HCT116 (cell line): ENCODE measurements at regions not wholly inside any gene's neighbourhood (a gene's known extent, or its start where the extent isn't known, plus 50 kb on each side); places are given as distances from the start of the nearest gene placed in this dataset.

Experiments
- ATAC-seq: fragments of 200-7000 bp; cut with Tn5 transposase; 2 replicates; pipeline ENCODE4 v1.9.1; 2020; ENCODE audit warnings: mild to moderate bottlenecking, moderate library complexity
- BruUV-seq: library from RNA; stranded (reverse); fragments of 400-500 nt; replicated peaks from 2 replicates; lab custom pipeline; 2021; lab: Mats Ljungman, UMichigan
- CTCF ChIA-PET: fragments of 300-600 bp; sonication (Branson Sonifier 250); formaldehyde crosslinking; loops from one replicate; lab custom pipeline; 2021; ENCODE audit warnings: antibody characterized with exemption; lab: Charles Lee
- POLR2A ChIA-PET: fragments of 300-600, 350-600 bp; sonication (Branson Sonifier 250); formaldehyde crosslinking; loops from one replicate; lab custom pipeline; 2021; ENCODE audit warnings: antibody characterized with exemption; lab: Charles Lee
- RAD21 ChIA-PET, 2 experiments: fragments of 300-600 bp; sonication (Branson Sonifier 250); formaldehyde crosslinking; loops; one replicate each; lab custom pipeline; 2023; ENCODE audit warnings: low total read pairs in 2 of 2; ENCODE audit not compliant: uncharacterized antibody in 2 of 2, unreplicated experiment in 2 of 2, low non-redundant PET in 1 of 2; lab: Charles Lee
- DNase-seq: peaks from one replicate; pipeline ENCODE4 v3.0.0-alpha.2; 2010; ENCODE audit warnings: low read depth, low spot score
- H2AFZ ChIP-seq: fragments of 200-600 bp; shearing (Covaris generic), sonication (generic); 2 replicates; pipeline ENCODE4 v1.6.1; 2017; ENCODE audit warnings: low read depth, mixed run types, mixed read lengths, antibody characterized with exemption, low read length; ENCODE audit not compliant: poor library complexity, severe bottlenecking
- H3K27ac ChIP-seq: 2 replicates; pipeline ENCODE4 v1.5.1; 2012; ENCODE audit warnings: low read depth, low read length
- H3K27me3 ChIP-seq: fragments of 200-600 bp; sonication (generic); 2 replicates; pipeline ENCODE4 v1.6.1; 2016; ENCODE audit warnings: mixed run types, low read length, mixed read lengths; ENCODE audit not compliant: insufficient read depth
- H3K36me3 ChIP-seq, 2 experiments: fragments of 200-500 bp in 1 of 2; fragments of 200-600 bp in 1 of 2; sonication (Bioruptor generic) in 1 of 2; sonication (generic) in 1 of 2; 2 replicates each; pipeline versions ENCODE4 v1.5.1 to v1.6.1; 2014 to 2016; ENCODE audit warnings: low read length in 2 of 2, inconsistent platforms in 1 of 2, mixed read lengths in 1 of 2, mixed run types in 1 of 2; ENCODE audit not compliant: insufficient read depth in 2 of 2, control insufficient read depth in 1 of 2
- H3K4me1 ChIP-seq, 2 experiments: fragments of 200-600 bp in 1 of 2; sonication (generic) in 1 of 2; 2 replicates each; pipeline versions ENCODE4 v1.5.1 to v1.6.1; 2012 to 2017; ENCODE audit warnings: low read length in 2 of 2, inconsistent platforms in 1 of 2, mild to moderate bottlenecking in 1 of 2, mixed read lengths in 1 of 2, mixed run types in 1 of 2, moderate library complexity in 1 of 2; ENCODE audit not compliant: insufficient read depth in 2 of 2, control insufficient read depth in 1 of 2
- H3K4me2 ChIP-seq: fragments of 200-600 bp; sonication (generic); 2 replicates; pipeline ENCODE4 v1.6.1; 2017; ENCODE audit warnings: mixed run types, low read length, mixed read lengths
- H3K4me3 ChIP-seq, 2 experiments: fragments of 200-600 bp in 1 of 2; sonication (generic) in 1 of 2; replicated peaks in 1 of 2; 2 replicates each; pipeline ENCODE4 v1.5.1; 2011 to 2016; ENCODE audit warnings: low read length in 2 of 2, control low read depth in 1 of 2, low read depth in 1 of 2, mild to moderate bottlenecking in 1 of 2, mixed read lengths in 1 of 2, mixed run types in 1 of 2
- H3K79me2 ChIP-seq: fragments of 200-600 bp; sonication (generic); 2 replicates; pipeline ENCODE4 v1.6.1; 2017; ENCODE audit warnings: mild to moderate bottlenecking, mixed run types, low read length, moderate library complexity, mixed read lengths; ENCODE audit not compliant: insufficient read depth
- H3K9ac ChIP-seq: fragments of 200-600 bp; sonication (generic); 2 replicates; pipeline ENCODE4 v1.6.1; 2016; ENCODE audit warnings: low read length, mixed read lengths
- H3K9me2 ChIP-seq: fragments of 200-600 bp; sonication (generic), shearing (Covaris generic); 2 replicates; pipeline ENCODE4 v1.6.1; 2017; ENCODE audit warnings: mixed run types, mild to moderate bottlenecking, moderate library complexity; ENCODE audit not compliant: insufficient read depth
- H3K9me3 ChIP-seq, 2 experiments: fragments of 200-500 bp in 1 of 2; fragments of 200-600 bp in 1 of 2; sonication (Bioruptor generic) in 1 of 2; sonication (generic) in 1 of 2; 2 replicates each; pipeline ENCODE4 v1.6.1; 2014 to 2017; ENCODE audit warnings: low read length in 2 of 2, mixed read lengths in 2 of 2, inconsistent platforms in 1 of 2, low read depth in 1 of 2, mild to moderate bottlenecking in 1 of 2, mixed run types in 1 of 2, moderate library complexity in 1 of 2; ENCODE audit not compliant: control insufficient read depth in 1 of 2, insufficient read depth in 1 of 2
- H4K20me1 ChIP-seq: fragments of 200-600 bp; sonication (generic), shearing (Covaris generic); 2 replicates; pipeline ENCODE4 v1.6.1; 2017; ENCODE audit warnings: mixed run types, mild to moderate bottlenecking, moderate library complexity; ENCODE audit not compliant: insufficient read depth
- CEBPB ChIP-seq: IDR thresholded peaks from 2 replicates; pipeline ENCODE4 v1.6.1; 2012; ENCODE audit warnings: low read depth
- ELF1 ChIP-seq: IDR thresholded peaks from 2 replicates; pipeline ENCODE4 v1.6.1; 2012; ENCODE audit warnings: low read depth, borderline replicate concordance
- EZH2 ChIP-seq: fragments of 200-600 bp; sonication (generic); IDR thresholded peaks from 2 replicates; pipeline ENCODE4 v1.6.1; 2017; ENCODE audit warnings: antibody characterized with exemption, mixed run types
- EZH2phosphoT487 ChIP-seq: fragments of 200-600 bp; IDR thresholded peaks from 2 replicates; pipeline ENCODE4 v1.6.1; 2018; ENCODE audit warnings: antibody characterized with exemption, borderline replicate concordance
- FOSL1 ChIP-seq: IDR thresholded peaks from 2 replicates; pipeline ENCODE4 v1.6.1; 2012; ENCODE audit warnings: low read depth
- JUND ChIP-seq: IDR thresholded peaks from 2 replicates; pipeline ENCODE4 v1.6.1; 2012
- POLR2A ChIP-seq: IDR thresholded peaks from 2 replicates; pipeline ENCODE4 v1.7.0; 2011; ENCODE audit warnings: borderline replicate concordance; ENCODE audit not compliant: insufficient read depth, insufficient read length; ENCODE audit errors: extremely low read depth
- REST ChIP-seq: IDR thresholded peaks from 2 replicates; pipeline ENCODE4 v1.6.1; 2012; ENCODE audit warnings: low read depth
- TCF7L2 ChIP-seq: IDR thresholded peaks from 2 replicates; pipeline ENCODE4 v1.7.0; 2011; ENCODE audit warnings: borderline replicate concordance, inconsistent platforms; ENCODE audit not compliant: insufficient read depth, insufficient read length; ENCODE audit errors: extremely low read depth
- YY1 ChIP-seq: IDR thresholded peaks from 2 replicates; pipeline ENCODE4 v1.6.1; 2011; ENCODE audit warnings: low read length, low read depth, moderate library complexity, mild to moderate bottlenecking; ENCODE audit not compliant: insufficient replicate concordance; ENCODE audit errors: extremely low read depth
- ZNF274 ChIP-seq: fragments of 200-500 bp; sonication (Bioruptor generic); IDR thresholded peaks from 2 replicates; pipeline ENCODE4 v1.6.1; 2014; ENCODE audit warnings: mild to moderate bottlenecking, low read depth, low read length, inconsistent platforms
- intact Hi-C: fragments of 100-400 bp; cut with micrococcal nuclease; formaldehyde crosslinking; loops from 2 replicates; pipeline ENCODE4 v1.10.0; 2022
- TF ChIP-seq, protein P1 (sequence below), 3 experiments: fragments of 200-600 bp in 1 of 3; sonication (generic) in 1 of 3; IDR thresholded peaks in 2 of 3; conservative IDR thresholded peaks in 1 of 3; 2 replicates each; pipeline ENCODE4 v1.5.1; 2012 to 2017; ENCODE audit warnings: low read depth in 2 of 3, low read length in 2 of 3, antibody characterized with exemption in 1 of 3, borderline replicate concordance in 1 of 3, control low read depth in 1 of 3, mild to moderate bottlenecking in 1 of 3, mixed read lengths in 1 of 3, mixed run types in 1 of 3, moderate library complexity in 1 of 3; ENCODE audit not compliant: insufficient read depth in 1 of 3
- TF ChIP-seq, protein P2 (sequence below): IDR thresholded peaks from 2 replicates; pipeline ENCODE4 v1.6.1; 2012
- TF ChIP-seq, protein P3 (sequence below): IDR thresholded peaks from 2 replicates; pipeline ENCODE4 v1.6.1; 2012

DNA sequence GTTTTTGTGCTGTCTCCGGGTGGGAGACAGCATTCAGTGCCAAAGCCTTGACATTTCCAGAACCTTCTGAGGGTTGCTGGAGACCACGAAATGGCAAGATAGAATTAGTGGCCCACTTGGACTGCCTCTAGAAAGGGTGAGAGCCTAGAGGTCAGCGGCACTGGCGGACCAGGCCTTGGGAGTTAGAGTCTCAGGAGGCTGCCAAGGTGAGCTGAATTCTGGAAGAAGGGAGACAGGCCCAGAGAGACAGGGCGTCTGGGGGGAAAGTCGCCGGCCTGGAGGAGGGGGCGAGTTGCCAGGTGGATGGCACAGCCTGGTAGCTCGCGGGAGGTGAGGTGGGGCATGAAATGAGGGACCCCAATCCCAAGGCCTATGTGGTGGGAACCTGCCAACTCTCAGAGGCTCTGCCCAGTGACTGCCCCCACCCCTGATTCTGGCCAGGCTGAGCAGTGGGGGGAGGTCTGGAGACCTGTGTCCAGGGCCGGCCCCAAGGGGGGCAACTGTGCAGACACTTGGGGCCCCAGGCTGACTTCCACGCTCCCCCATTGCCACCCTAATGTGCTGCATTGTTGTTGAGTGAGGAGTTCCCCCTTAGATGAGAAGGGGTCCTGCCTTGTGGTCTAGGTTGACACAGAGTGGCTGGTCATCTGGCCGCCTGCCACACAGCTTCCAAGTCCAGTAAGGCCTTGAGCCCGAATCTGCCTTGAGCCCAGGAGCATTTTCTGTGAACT lies 211.1 kb upstream of the CIBAR2 start (continued):
- no peak for TF ChIP-seq TCF7L2
- no peak for TF ChIP-seq ZNF274
- TF ChIP-seq FOSL1 = no peak
- no peak for TF ChIP-seq REST
- TF ChIP-seq, protein P1, sequence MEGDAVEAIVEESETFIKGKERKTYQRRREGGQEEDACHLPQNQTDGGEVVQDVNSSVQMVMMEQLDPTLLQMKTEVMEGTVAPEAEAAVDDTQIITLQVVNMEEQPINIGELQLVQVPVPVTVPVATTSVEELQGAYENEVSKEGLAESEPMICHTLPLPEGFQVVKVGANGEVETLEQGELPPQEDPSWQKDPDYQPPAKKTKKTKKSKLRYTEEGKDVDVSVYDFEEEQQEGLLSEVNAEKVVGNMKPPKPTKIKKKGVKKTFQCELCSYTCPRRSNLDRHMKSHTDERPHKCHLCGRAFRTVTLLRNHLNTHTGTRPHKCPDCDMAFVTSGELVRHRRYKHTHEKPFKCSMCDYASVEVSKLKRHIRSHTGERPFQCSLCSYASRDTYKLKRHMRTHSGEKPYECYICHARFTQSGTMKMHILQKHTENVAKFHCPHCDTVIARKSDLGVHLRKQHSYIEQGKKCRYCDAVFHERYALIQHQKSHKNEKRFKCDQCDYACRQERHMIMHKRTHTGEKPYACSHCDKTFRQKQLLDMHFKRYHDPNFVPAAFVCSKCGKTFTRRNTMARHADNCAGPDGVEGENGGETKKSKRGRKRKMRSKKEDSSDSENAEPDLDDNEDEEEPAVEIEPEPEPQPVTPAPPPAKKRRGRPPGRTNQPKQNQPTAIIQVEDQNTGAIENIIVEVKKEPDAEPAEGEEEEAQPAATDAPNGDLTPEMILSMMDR (IDR thresholded peaks at IDR 0.05 in 2 of 3, conservative IDR thresholded peaks at IDR 0.05 in 1 of 3; ENCODE audit: borderline replicate concordance in 1 of 3, insufficient read depth in 1 of 3, low read depth in 2 of 3, low read length in 2 of 3) = no peak
- no peak for TF ChIP-seq YY1

DNA sequence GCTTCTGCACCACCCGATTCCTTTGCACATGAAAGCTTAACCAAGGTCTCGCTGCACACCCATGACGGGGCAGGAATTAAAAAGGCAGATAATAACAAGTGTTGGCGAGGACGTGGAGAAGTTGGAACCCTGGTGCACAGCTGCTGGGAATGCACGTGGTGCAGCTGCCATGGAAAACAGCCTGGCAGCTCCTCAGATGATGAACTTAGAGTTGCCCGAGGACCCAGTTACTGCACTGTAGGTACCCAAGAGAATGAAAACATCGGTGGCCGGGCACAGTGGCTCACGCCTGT lies 211.6 kb upstream of the CIBAR2 start:
- ChIA-PET POLR2A (no interaction called here), CTCF (no interaction called here), RAD21 (no interaction called here)
- Histone ChIP-seq H3K27me3 (no peaks in the 10 kb centered on the region), H3K9me2 (no peaks in the 10 kb centered on the region), H3K4me3 (no peak overlapping the region), H3K4me2 (no peak overlapping the region), H2AFZ (no peak overlapping the region), H3K79me2 (no peaks in the 10 kb centered on the region), H3K4me1 (peaks cover 32 to 46% of the 10 kb centered on the region in 2 experiments), H3K9ac (no peak overlapping the region), H4K20me1 (no peaks in the 10 kb centered on the region; the same call in 1 of the 2 replicates), H3K36me3 (no peaks in the 10 kb centered on the region), H3K27ac (no peak overlapping the region), H3K9me3 (no peaks in the 10 kb centered on the region)
- intact Hi-C loops = no loop called here
- no TSS peak for BruUV-seq
- ATAC-seq = no peak
- no peak for DNase-seq
- TF ChIP-seq, protein P2, sequence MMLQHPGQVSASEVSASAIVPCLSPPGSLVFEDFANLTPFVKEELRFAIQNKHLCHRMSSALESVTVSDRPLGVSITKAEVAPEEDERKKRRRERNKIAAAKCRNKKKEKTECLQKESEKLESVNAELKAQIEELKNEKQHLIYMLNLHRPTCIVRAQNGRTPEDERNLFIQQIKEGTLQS = no peak
- TF ChIP-seq, protein P3, sequence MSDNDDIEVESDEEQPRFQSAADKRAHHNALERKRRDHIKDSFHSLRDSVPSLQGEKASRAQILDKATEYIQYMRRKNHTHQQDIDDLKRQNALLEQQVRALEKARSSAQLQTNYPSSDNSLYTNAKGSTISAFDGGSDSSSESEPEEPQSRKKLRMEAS = no peak
- TF ChIP-seq, protein P1 (IDR thresholded peaks at IDR 0.05 in 2 of 3, conservative IDR thresholded peaks at IDR 0.05 in 1 of 3; ENCODE audit: borderline replicate concordance in 1 of 3, insufficient read depth in 1 of 3, low read depth in 2 of 3, low read length in 2 of 3) = no peak
- no peak for TF ChIP-seq POLR2A
- TF ChIP-seq TCF7L2 = no peak
- TF ChIP-seq ELF1 = no peak
- TF ChIP-seq EZH2phosphoT487 = no peak
- TF ChIP-seq JUND = no peak
- TF ChIP-seq YY1 = no peak
- TF ChIP-seq CEBPB = no peak
- no peak for TF ChIP-seq EZH2
